Cardiac fibroblast (primary cell): ENCODE measurements at regions not wholly inside any gene's neighbourhood (a gene's known extent, or its start where the extent isn't known, plus 50 kb on each side); places are given as distances from the start of the nearest gene placed in this dataset.

ENCODE experiments used
- DNase-seq, 2 donors: peaks; one replicate each; pipeline versions ENCODE4 v3.0.0 to v3.0.0-alpha.2; 2010; ENCODE audit warnings: low read depth in 2 of 2
- H3K4me3 ChIP-seq, 2 donors: replicated peaks in 1 of 2; 1 replicate in 1 of 2; 2 replicates in 1 of 2; pipeline ENCODE4 v1.5.1; 2011; ENCODE audit warnings: low read depth in 2 of 2, low read length in 2 of 2, mild to moderate bottlenecking in 2 of 2, moderate library complexity in 1 of 2
- TF ChIP-seq, protein P1 (sequence below): IDR thresholded peaks from one replicate; pipeline ENCODE4 v1.5.1; 2011; ENCODE audit warnings: low read depth, mild to moderate bottlenecking, low read length, inconsistent platforms

- no peak for DNase-seq
- H3K4me3 ChIP-seq = no peak overlapping the region
- TF ChIP-seq, protein P1, sequence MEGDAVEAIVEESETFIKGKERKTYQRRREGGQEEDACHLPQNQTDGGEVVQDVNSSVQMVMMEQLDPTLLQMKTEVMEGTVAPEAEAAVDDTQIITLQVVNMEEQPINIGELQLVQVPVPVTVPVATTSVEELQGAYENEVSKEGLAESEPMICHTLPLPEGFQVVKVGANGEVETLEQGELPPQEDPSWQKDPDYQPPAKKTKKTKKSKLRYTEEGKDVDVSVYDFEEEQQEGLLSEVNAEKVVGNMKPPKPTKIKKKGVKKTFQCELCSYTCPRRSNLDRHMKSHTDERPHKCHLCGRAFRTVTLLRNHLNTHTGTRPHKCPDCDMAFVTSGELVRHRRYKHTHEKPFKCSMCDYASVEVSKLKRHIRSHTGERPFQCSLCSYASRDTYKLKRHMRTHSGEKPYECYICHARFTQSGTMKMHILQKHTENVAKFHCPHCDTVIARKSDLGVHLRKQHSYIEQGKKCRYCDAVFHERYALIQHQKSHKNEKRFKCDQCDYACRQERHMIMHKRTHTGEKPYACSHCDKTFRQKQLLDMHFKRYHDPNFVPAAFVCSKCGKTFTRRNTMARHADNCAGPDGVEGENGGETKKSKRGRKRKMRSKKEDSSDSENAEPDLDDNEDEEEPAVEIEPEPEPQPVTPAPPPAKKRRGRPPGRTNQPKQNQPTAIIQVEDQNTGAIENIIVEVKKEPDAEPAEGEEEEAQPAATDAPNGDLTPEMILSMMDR = no peak
Measured at GRCh38 chr22:48103126-48103875, 1340.9 kb downstream of the TBC1D22A start.

- TF ChIP-seq, protein P1 = no peak
- H3K4me3 ChIP-seq = no peak overlapping the region
- no peak for DNase-seq
Measured at GRCh38 chr22:48102581-48102980, 1340.1 kb downstream of the TBC1D22A start.

DNA sequence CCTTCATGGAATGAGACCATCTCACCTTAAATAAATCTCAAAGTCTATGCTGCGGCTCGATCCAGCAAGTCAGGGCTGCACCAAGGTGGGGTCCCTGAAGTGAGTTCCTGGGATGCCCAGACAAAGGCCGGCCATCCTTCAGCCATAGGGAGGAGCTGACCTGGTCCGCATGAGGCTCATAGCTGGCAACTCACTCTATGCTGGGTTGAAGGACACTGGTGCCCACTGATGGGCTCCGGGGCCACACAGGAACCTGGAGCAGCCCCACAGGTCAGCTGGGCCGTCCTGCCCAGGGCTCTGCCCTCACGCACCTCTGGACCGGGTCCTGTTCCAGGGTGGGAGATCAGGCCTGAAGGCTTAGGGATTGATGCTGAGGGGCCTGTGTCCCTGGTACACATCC lies 1339.3 kb downstream of the TBC1D22A start:
- no peak for DNase-seq
- TF ChIP-seq, protein P1 = no peak
- H3K4me3 ChIP-seq = no peak overlapping the region

DNA sequence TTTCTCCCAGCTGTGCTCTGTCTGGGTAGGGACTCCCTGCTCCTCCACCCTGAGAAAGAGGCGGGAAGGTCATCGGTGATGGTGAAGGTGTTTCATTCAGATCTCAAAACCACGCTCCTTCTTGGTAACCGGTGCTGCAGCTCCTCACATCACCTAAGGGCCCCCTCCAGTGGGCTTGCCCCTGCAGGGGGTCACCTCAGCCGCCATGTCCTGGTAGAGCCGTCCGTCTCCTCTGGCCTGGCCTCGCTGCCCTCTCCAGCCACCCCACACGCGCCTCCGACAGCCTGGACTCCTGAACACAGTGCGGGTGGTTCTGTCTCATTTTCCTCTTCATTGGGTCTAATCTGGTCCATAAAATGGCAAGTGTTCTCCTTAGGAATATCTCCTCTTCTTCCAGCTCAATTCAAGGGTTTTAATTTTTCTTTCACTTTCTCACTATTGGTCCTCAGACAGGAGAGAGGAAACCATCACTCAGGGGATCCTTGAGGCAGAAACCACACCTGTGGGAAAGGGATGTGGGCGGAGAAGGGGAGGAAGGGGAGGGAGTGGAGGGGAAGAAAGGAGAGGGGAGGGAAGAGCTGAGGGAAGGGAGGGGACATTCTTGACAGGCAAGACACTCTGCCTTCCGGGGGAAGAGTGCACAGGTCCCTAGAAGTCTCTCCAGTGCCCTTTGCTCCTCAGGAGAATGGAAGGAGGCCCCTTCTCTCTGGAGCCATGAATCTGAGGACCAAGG lies 1338.4 kb downstream of the TBC1D22A start:
- TF ChIP-seq, protein P1 = no peak
- DNase-seq = no peak
- H3K4me3 ChIP-seq = no peak overlapping the region

DNA sequence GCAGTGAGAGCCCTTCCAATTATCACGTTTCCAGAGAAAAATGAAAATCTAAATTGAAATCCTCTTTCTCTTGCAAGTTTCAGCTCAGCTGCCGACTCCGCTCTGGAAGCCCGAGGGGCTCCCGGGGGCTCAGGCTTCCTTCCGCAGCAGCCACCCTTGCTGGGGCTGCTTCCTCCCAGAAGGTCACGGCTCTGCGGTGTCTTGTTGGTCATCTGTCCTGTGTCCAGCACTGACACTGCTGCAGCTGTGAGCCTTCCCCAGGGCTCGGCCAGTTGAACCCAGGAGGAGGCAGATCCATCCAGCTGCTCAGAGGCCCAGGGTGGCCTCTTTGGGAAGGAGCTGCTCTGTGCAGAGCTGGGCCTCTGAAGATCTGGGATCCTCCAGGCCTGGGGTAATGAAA lies 1337.2 kb downstream of the TBC1D22A start:
- H3K4me3 ChIP-seq = no peak overlapping the region
- TF ChIP-seq, protein P1 = no peak
- no peak for DNase-seq

DNA sequence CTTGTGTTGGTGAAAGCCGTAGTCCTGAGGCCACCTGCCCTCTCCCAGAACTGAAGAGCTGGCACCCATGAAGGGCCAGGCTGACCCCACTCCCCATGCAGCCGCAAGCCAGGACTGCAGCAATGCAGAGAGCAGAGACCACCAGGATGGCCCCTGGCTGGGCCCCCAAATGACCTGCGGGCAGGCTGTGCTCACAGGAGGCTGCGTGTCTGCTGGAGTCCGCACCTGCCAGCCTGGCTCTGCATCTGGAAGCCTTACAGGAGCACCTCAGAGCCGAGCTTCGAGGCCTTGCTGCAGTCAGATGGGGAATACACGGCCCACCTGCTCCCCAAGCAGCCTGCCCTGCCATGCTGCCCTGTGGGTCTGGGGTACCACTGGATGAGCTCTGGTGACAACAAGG lies 1336.8 kb downstream of the TBC1D22A start:
- no peak overlapping the region for H3K4me3 ChIP-seq
- TF ChIP-seq, protein P1 = no peak
- DNase-seq = no peak
